ENCODE measurements at regions not wholly inside any gene's neighbourhood (a gene's known extent, or its start where the extent isn't known, plus 50 kb on each side); places are given as distances from the start of the nearest gene placed in this dataset.
"Not testable (repeated sequence)": the region's sequence is repeated elsewhere in the genome, so short reads cannot be mapped to it uniquely, and the experiment has no call there.

- Histone ChIP-seq H3K36me3 (ENCODE audit: insufficient read depth) (no peaks in the 10 kb centered on the region), H3K27ac (ENCODE audit: low read depth) (no peak overlapping the region), H3K4me1 (ENCODE audit: insufficient read depth) (peaks cover 2% of the 10 kb centered on the region), H3K4me3 (ENCODE audit: low read depth, low read length) (peak overlapping the region; percentile 78)
- DNase-seq (ENCODE audit: extremely low spot score): peak; percentile 23
- under 1% methylated on average over 26 of the region's 26 CpGs for WGBS
These were observed 147.6 kb downstream of the GPR85 start for GRCh38 chr7:112938863-112939573.

GRCh38 chr7:112937651-112938415 is 147.6 kb upstream of the TMEM168 start:
- H3K4me1 ChIP-seq (ENCODE audit: insufficient read depth): peaks cover 2% of the 10 kb centered on the region
- no peak for DNase-seq (ENCODE audit: extremely low spot score)
- H3K27ac ChIP-seq (ENCODE audit: low read depth): no peak overlapping the region
- WGBS: 57% methylated on average over 3 of the region's 3 CpGs
- H3K4me3 ChIP-seq (ENCODE audit: low read depth, low read length): no peak overlapping the region
- no peaks in the 10 kb centered on the region for H3K36me3 ChIP-seq (ENCODE audit: insufficient read depth)

GRCh38 chr7:112933598-112933997 is 143.4 kb upstream of the TMEM168 start:
- Histone ChIP-seq H3K36me3 (ENCODE audit: insufficient read depth) (peaks cover 2% of the 10 kb centered on the region), H3K4me3 (ENCODE audit: low read depth, low read length) (no peak overlapping the region), H3K27ac (ENCODE audit: low read depth) (no peak overlapping the region), H3K4me1 (ENCODE audit: insufficient read depth) (peaks cover 2% of the 10 kb centered on the region)
- 91% methylated on average over 3 of the region's 3 CpGs for WGBS
- no peak for DNase-seq (ENCODE audit: extremely low spot score)

- 64% methylated on average over 2 of the region's 2 CpGs for WGBS
- DNase-seq (ENCODE audit: extremely low spot score): no peak
- H3K27ac ChIP-seq (ENCODE audit: low read depth): no peak overlapping the region
- no peaks in the 10 kb centered on the region for H3K4me1 ChIP-seq (ENCODE audit: insufficient read depth)
- peaks cover 5% of the 10 kb centered on the region for H3K36me3 ChIP-seq (ENCODE audit: insufficient read depth)
- no peak overlapping the region for H3K4me3 ChIP-seq (ENCODE audit: low read depth, low read length)
These were observed 140.6 kb upstream of the TMEM168 start for GRCh38 chr7:112930787-112931186.

- Histone ChIP-seq H3K36me3 (ENCODE audit: insufficient read depth) (peaks cover 5% of the 10 kb centered on the region), H3K4me1 (ENCODE audit: insufficient read depth) (no peaks in the 10 kb centered on the region), H3K27ac (ENCODE audit: low read depth) (no peak overlapping the region), H3K4me3 (ENCODE audit: low read depth, low read length) (no peak overlapping the region)
- no peak for DNase-seq (ENCODE audit: extremely low spot score)
- 96% methylated on average over 3 of the region's 3 CpGs for WGBS
These were observed 139.2 kb upstream of the TMEM168 start for GRCh38 chr7:112929421-112929820.

- Histone ChIP-seq H3K36me3 (ENCODE audit: insufficient read depth) (peaks cover 3% of the 10 kb centered on the region), H3K4me1 (ENCODE audit: insufficient read depth) (no peaks in the 10 kb centered on the region), H3K27ac (ENCODE audit: low read depth) (no peak overlapping the region), H3K4me3 (ENCODE audit: low read depth, low read length) (no peak overlapping the region)
- no peak for DNase-seq (ENCODE audit: extremely low spot score)
These were observed 135.8 kb upstream of the TMEM168 start for GRCh38 chr7:112926018-112926417.

GRCh38 chr7:112922546-112922945 is 132.4 kb upstream of the TMEM168 start:
- not testable (repeated sequence) for H3K4me1 ChIP-seq (ENCODE audit: insufficient read depth); DNase-seq (ENCODE audit: extremely low spot score); H3K36me3 ChIP-seq (ENCODE audit: insufficient read depth); H3K27ac ChIP-seq (ENCODE audit: low read depth); H3K4me3 ChIP-seq (ENCODE audit: low read depth, low read length)
- WGBS: 95% methylated on average over 25 of the region's 25 CpGs

- H3K4me3 ChIP-seq (ENCODE audit: low read depth, low read length); H3K27ac ChIP-seq (ENCODE audit: low read depth); DNase-seq (ENCODE audit: extremely low spot score); H3K36me3 ChIP-seq (ENCODE audit: insufficient read depth); H3K4me1 ChIP-seq (ENCODE audit: insufficient read depth): not testable (repeated sequence)
- WGBS: 97% methylated on average over 18 of the region's 18 CpGs
These were observed 126.2 kb upstream of the TMEM168 start for GRCh38 chr7:112916431-112916830.

- H3K27ac ChIP-seq (ENCODE audit: low read depth): no peak overlapping the region
- no peak overlapping the region for H3K4me3 ChIP-seq (ENCODE audit: low read depth, low read length)
- peaks cover 2% of the 10 kb centered on the region for H3K36me3 ChIP-seq (ENCODE audit: insufficient read depth)
- no peaks in the 10 kb centered on the region for H3K4me1 ChIP-seq (ENCODE audit: insufficient read depth)
- WGBS: 96% methylated on average over 2 of the region's 2 CpGs
- no peak for DNase-seq (ENCODE audit: extremely low spot score)
These were observed 117.9 kb upstream of the TMEM168 start for GRCh38 chr7:112908086-112908485.

GRCh38 chr7:112907658-112908057 is 117.5 kb upstream of the TMEM168 start:
- peaks cover 2% of the 10 kb centered on the region for H3K36me3 ChIP-seq (ENCODE audit: insufficient read depth)
- no peak overlapping the region for H3K4me3 ChIP-seq (ENCODE audit: low read depth, low read length)
- no peaks in the 10 kb centered on the region for H3K4me1 ChIP-seq (ENCODE audit: insufficient read depth)
- DNase-seq (ENCODE audit: extremely low spot score): no peak
- no peak overlapping the region for H3K27ac ChIP-seq (ENCODE audit: low read depth)
- WGBS: 99% methylated on average over 1 of the region's 1 CpG

GRCh38 chr7:112905950-112906349 is 115.8 kb upstream of the TMEM168 start:
- H3K36me3 ChIP-seq (ENCODE audit: insufficient read depth): peaks cover 2% of the 10 kb centered on the region
- no peaks in the 10 kb centered on the region for H3K4me1 ChIP-seq (ENCODE audit: insufficient read depth)
- no peak overlapping the region for H3K27ac ChIP-seq (ENCODE audit: low read depth)
- H3K4me3 ChIP-seq (ENCODE audit: low read depth, low read length): no peak overlapping the region
- no peak for DNase-seq (ENCODE audit: extremely low spot score)

- Histone ChIP-seq H3K27ac (ENCODE audit: low read depth) (no peak overlapping the region), H3K36me3 (ENCODE audit: insufficient read depth) (peaks cover 2% of the 10 kb centered on the region), H3K4me3 (ENCODE audit: low read depth, low read length) (no peak overlapping the region), H3K4me1 (ENCODE audit: insufficient read depth) (no peaks in the 10 kb centered on the region)
- no peak for DNase-seq (ENCODE audit: extremely low spot score)
These were observed 115.2 kb upstream of the TMEM168 start for GRCh38 chr7:112905413-112905812.

- H3K4me3 ChIP-seq (ENCODE audit: low read depth, low read length): no peak overlapping the region
- H3K27ac ChIP-seq (ENCODE audit: low read depth): no peak overlapping the region
- no peaks in the 10 kb centered on the region for H3K36me3 ChIP-seq (ENCODE audit: insufficient read depth)
- H3K4me1 ChIP-seq (ENCODE audit: insufficient read depth): no peaks in the 10 kb centered on the region
- no peak for DNase-seq (ENCODE audit: extremely low spot score)
These were observed 108.5 kb upstream of the TMEM168 start for GRCh38 chr7:112898432-112899290.

Data from urinary bladder (tissue), 3 donors.